HCT116 (cell line): ENCODE measurements at regions not wholly inside any gene's neighbourhood (a gene's known extent, or its start where the extent isn't known, plus 50 kb on each side); places are given as distances from the start of the nearest gene placed in this dataset.

Experiments
- CTCF ChIP-seq, 3 experiments: fragments of 200-600 bp in 1 of 3; sonication (generic) in 1 of 3; IDR thresholded peaks in 2 of 3; conservative IDR thresholded peaks in 1 of 3; 2 replicates each; pipeline ENCODE4 v1.5.1; 2012 to 2017; ENCODE audit warnings: low read depth in 2 of 3, low read length in 2 of 3, antibody characterized with exemption in 1 of 3, borderline replicate concordance in 1 of 3, control low read depth in 1 of 3, mild to moderate bottlenecking in 1 of 3, mixed read lengths in 1 of 3, mixed run types in 1 of 3, moderate library complexity in 1 of 3; ENCODE audit not compliant: insufficient read depth in 1 of 3
- ZNF274 ChIP-seq: fragments of 200-500 bp; sonication (Bioruptor generic); IDR thresholded peaks from 2 replicates; pipeline ENCODE4 v1.6.1; 2014; ENCODE audit warnings: mild to moderate bottlenecking, low read depth, low read length, inconsistent platforms

GRCh38 chr1:232259333-232259732 is 370.6 kb downstream of the SIPA1L2 start:
- no peak for TF ChIP-seq CTCF (IDR thresholded peaks at IDR 0.05 in 2 of 3, conservative IDR thresholded peaks at IDR 0.05 in 1 of 3; ENCODE audit: borderline replicate concordance in 1 of 3, insufficient read depth in 1 of 3, low read depth in 2 of 3, low read length in 2 of 3)
- no peak for TF ChIP-seq ZNF274
